H9 (cell line): ENCODE measurements at regions not wholly inside any gene's neighbourhood (a gene's known extent, or its start where the extent isn't known, plus 50 kb on each side); places are given as distances from the start of the nearest gene placed in this dataset.

Experiments
- DNase-seq: peaks from one replicate; pipeline ENCODE4 v3.0.0-alpha.2; 2017
- H2AFZ ChIP-seq: one replicate; pipeline ENCODE4 v1.6.1; 2013; ENCODE audit warnings: mild to moderate bottlenecking, low read length, control low read depth, moderate library complexity
- H2AK5ac ChIP-seq: 2 replicates; pipeline ENCODE4 v1.6.1; 2013; ENCODE audit warnings: low read length, control low read depth, mixed read lengths; ENCODE audit not compliant: insufficient read length
- H2BK120ac ChIP-seq: one replicate; pipeline ENCODE4 v1.6.1; 2013; ENCODE audit warnings: low read depth, mild to moderate bottlenecking, low read length, control low read depth, inconsistent platforms; ENCODE audit not compliant: poor library complexity, severe bottlenecking
- H2BK12ac ChIP-seq: 2 replicates; pipeline ENCODE4 v1.6.1; 2013; ENCODE audit warnings: low read length, control low read depth, mixed read lengths, low read depth; ENCODE audit not compliant: insufficient read length
- H2BK15ac ChIP-seq: 2 replicates; pipeline ENCODE4 v1.6.1; 2013; ENCODE audit warnings: low read depth, low read length, control low read depth
- H2BK20ac ChIP-seq: one replicate; pipeline ENCODE4 v1.6.1; 2013; ENCODE audit warnings: low read depth, mild to moderate bottlenecking, low read length, control low read depth, inconsistent platforms; ENCODE audit not compliant: poor library complexity, severe bottlenecking
- H2BK5ac ChIP-seq: 2 replicates; pipeline ENCODE4 v1.6.1; 2013; ENCODE audit warnings: low read length, control low read depth, mixed read lengths; ENCODE audit not compliant: insufficient read length
- H3K14ac ChIP-seq: 2 replicates; pipeline ENCODE4 v1.6.1; 2013; ENCODE audit warnings: low read length, control low read depth; ENCODE audit not compliant: insufficient read depth
- H3K18ac ChIP-seq: 2 replicates; pipeline ENCODE4 v1.6.1; 2013; ENCODE audit warnings: low read depth, mild to moderate bottlenecking, mixed read lengths, low read length, control low read depth; ENCODE audit not compliant: insufficient read length
- H3K23ac ChIP-seq: 2 replicates; pipeline ENCODE4 v1.6.1; 2013; ENCODE audit warnings: low read length, control low read depth, mixed read lengths, low read depth; ENCODE audit not compliant: insufficient read length
- H3K23me2 ChIP-seq: 2 replicates; pipeline ENCODE4 v1.6.1; 2013; ENCODE audit warnings: low read depth, mild to moderate bottlenecking, mixed read lengths, low read length, control low read depth; ENCODE audit not compliant: insufficient read length, poor library complexity, severe bottlenecking
- H3K27ac ChIP-seq: 2 replicates; pipeline ENCODE4 v1.5.1; 2013; ENCODE audit warnings: low read length, control low read depth, mixed read lengths, low read depth; ENCODE audit not compliant: insufficient read length
- H3K27me3 ChIP-seq: 2 replicates; pipeline ENCODE4 v1.6.1; 2013; ENCODE audit warnings: low read length, control low read depth, inconsistent platforms; ENCODE audit not compliant: insufficient read depth
- H3K4ac ChIP-seq: 2 replicates; pipeline ENCODE4 v1.6.1; 2013; ENCODE audit warnings: low read depth, mild to moderate bottlenecking, control low read depth, inconsistent platforms, low read length, moderate library complexity
- H3K4me1 ChIP-seq: 2 replicates; pipeline ENCODE4 v1.6.1; 2013; ENCODE audit warnings: low read length, control low read depth, inconsistent platforms; ENCODE audit not compliant: insufficient read depth
- H3K4me2 ChIP-seq: 2 replicates; pipeline ENCODE4 v1.6.1; 2013; ENCODE audit warnings: low read length, control low read depth, mixed read lengths; ENCODE audit not compliant: insufficient read length, insufficient read depth
- H3K56ac ChIP-seq: 2 replicates; pipeline ENCODE4 v1.6.1; 2013; ENCODE audit warnings: low read depth, mild to moderate bottlenecking, mixed read lengths, low read length, control low read depth; ENCODE audit not compliant: insufficient read length
- H3K79me1 ChIP-seq: 2 replicates; pipeline ENCODE4 v1.6.1; 2013; ENCODE audit warnings: low read depth, mild to moderate bottlenecking, moderate library complexity, low read length, control low read depth, inconsistent platforms; ENCODE audit not compliant: insufficient read depth, poor library complexity, severe bottlenecking
- H3K79me2 ChIP-seq: 2 replicates; pipeline ENCODE4 v1.6.1; 2013; ENCODE audit warnings: low read length, control low read depth, inconsistent platforms; ENCODE audit not compliant: insufficient read depth
- H3K9ac ChIP-seq: 2 replicates; pipeline ENCODE4 v1.6.1; 2013; ENCODE audit warnings: low read length, control low read depth, mixed read lengths; ENCODE audit not compliant: insufficient read length; ENCODE audit errors: extremely low read depth
- H3K9me3 ChIP-seq: one replicate; pipeline ENCODE4 v1.6.1; 2013; ENCODE audit warnings: low read depth, low read length, inconsistent platforms; ENCODE audit not compliant: control insufficient read depth
- H3T11ph ChIP-seq: one replicate; pipeline ENCODE4 v1.6.1; 2013; ENCODE audit warnings: mild to moderate bottlenecking, low read length, control low read depth, inconsistent platforms
- H4K20me1 ChIP-seq: one replicate; pipeline ENCODE4 v1.6.1; 2013; ENCODE audit not compliant: control insufficient read depth, insufficient read length, insufficient read depth
- H4K5ac ChIP-seq: 2 replicates; pipeline ENCODE4 v1.6.1; 2013; ENCODE audit warnings: low read depth, mild to moderate bottlenecking, mixed read lengths, low read length, control low read depth; ENCODE audit not compliant: insufficient read length
- H4K8ac ChIP-seq: replicated peaks from 2 replicates; pipeline ENCODE4 v1.6.1; 2013; ENCODE audit warnings: low read length, control low read depth, mixed read lengths, low read depth; ENCODE audit not compliant: insufficient read length
- H4K91ac ChIP-seq: 2 replicates; pipeline ENCODE4 v1.6.1; 2013; ENCODE audit warnings: low read depth, mild to moderate bottlenecking, moderate library complexity, mixed read lengths, low read length, control low read depth; ENCODE audit not compliant: insufficient read length
- H3K27ac Mint-ChIP-seq, 3 experiments: 2 replicates in 2 of 3; 3 replicates in 1 of 3; pipeline ENCODE4 v1.8.0; 2020 to 2021; ENCODE audit warnings: mixed read lengths in 3 of 3, mild to moderate bottlenecking in 1 of 3, moderate library complexity in 1 of 3
- H3K27me3 Mint-ChIP-seq: 2 replicates; pipeline ENCODE4 v1.8.0; 2021; ENCODE audit warnings: low read depth, mild to moderate bottlenecking, moderate library complexity, mixed read lengths
- H3K36me3 Mint-ChIP-seq, 3 experiments: 2 replicates in 2 of 3; 3 replicates in 1 of 3; pipeline ENCODE4 v1.8.0; 2020 to 2021; ENCODE audit warnings: low read depth in 3 of 3, mixed read lengths in 3 of 3; ENCODE audit not compliant: insufficient read depth in 1 of 3
- H3K4me1 Mint-ChIP-seq, 2 experiments: 2 replicates each; pipeline ENCODE4 v1.8.0; 2020; ENCODE audit warnings: mixed read lengths in 2 of 2
- H3K4me3 Mint-ChIP-seq, 2 experiments: 2 replicates in 1 of 2; 3 replicates in 1 of 2; pipeline ENCODE4 v1.8.0; 2020 to 2021; ENCODE audit warnings: mild to moderate bottlenecking in 2 of 2, mixed read lengths in 2 of 2, moderate library complexity in 1 of 2
- H3K9me3 Mint-ChIP-seq, 2 experiments: 2 replicates in 1 of 2; 3 replicates in 1 of 2; pipeline ENCODE4 v1.8.0; 2020; ENCODE audit warnings: mild to moderate bottlenecking in 2 of 2, mixed read lengths in 2 of 2, moderate library complexity in 1 of 2
- CTCF ChIP-seq: fragments of 200-600 bp; sonication (generic); conservative IDR thresholded peaks from 3 replicates; pipeline ENCODE4 v1.8.0; 2021; ENCODE audit warnings: antibody characterized with exemption, mild to moderate bottlenecking
- WGBS: extraction: QIAGEN DNeasy Blood & Tissue Kit; methylation state at CpG from one replicate; pipeline ENCODE4 v1.1.7; 2013; ENCODE audit warnings: missing lambda C conversion rate, low lambda C conversion rate, mixed read lengths; ENCODE audit not compliant: insufficient read length; ENCODE audit errors: extremely low coverage; 5-methylcytosine and 5-hydroxymethylcytosine counted together

GRCh38 chr5:164433106-164433870, 927.9 kb downstream of the MAT2B start:
- no peaks in the 10 kb centered on the region for H3K36me3 Mint-ChIP-seq
- Histone ChIP-seq H3K9ac (no peak overlapping the region), H3K23ac (no peak overlapping the region), H3K56ac (no peak overlapping the region), H4K91ac (no peak overlapping the region), H4K5ac (no peak overlapping the region), H2AK5ac (no peak overlapping the region), H3K9me3 (no peaks in the 10 kb centered on the region), H2BK20ac (no peak overlapping the region), H3K23me2 (no peaks in the 10 kb centered on the region), H4K8ac (no peak overlapping the region), H2AFZ (no peak overlapping the region), H3K18ac (no peak overlapping the region), H2BK5ac (no peak overlapping the region), H3K14ac (no peak overlapping the region), H3K27ac (no peak overlapping the region), H3T11ph (no peak overlapping the region), H3K4me1 (no peaks in the 10 kb centered on the region), H3K79me1 (no peaks in the 10 kb centered on the region), H3K4ac (no peak overlapping the region), H3K4me2 (no peak overlapping the region), H2BK12ac (no peak overlapping the region), H2BK120ac (no peak overlapping the region), H4K20me1 (no peaks in the 10 kb centered on the region), H3K79me2 (no peaks in the 10 kb centered on the region), H2BK15ac (no peak overlapping the region), H3K27me3 (no peaks in the 10 kb centered on the region)
- H3K4me3 Mint-ChIP-seq: no peak overlapping the region
- peaks cover 0 to 3% of the 10 kb centered on the region in 2 experiments; a peak in 1 of 5 replicates for H3K9me3 Mint-ChIP-seq
- no peak for DNase-seq
- H3K27me3 Mint-ChIP-seq: no peaks in the 10 kb centered on the region
- H3K27ac Mint-ChIP-seq: no peak overlapping the region
- no peaks in the 10 kb centered on the region for H3K4me1 Mint-ChIP-seq
- no peak for TF ChIP-seq CTCF
- WGBS: no CpG with 5 or more reads among the region's 4 CpGs
